Tibial nerve (tissue), 4 donors: ENCODE measurements at regions not wholly inside any gene's neighbourhood (a gene's known extent, or its start where the extent isn't known, plus 50 kb on each side); places are given as distances from the start of the nearest gene placed in this dataset.

Source experiments
- CTCF ChIP-seq, 5 experiments: fragments of 200-600 bp in 3 of 5; fragments of 450-650 bp in 2 of 5; sonication (generic) in 3 of 5; IDR thresholded peaks; one replicate each; pipeline ENCODE4 v1.5.1; 2016 to 2019; ENCODE audit warnings: antibody characterized with exemption in 5 of 5, mild to moderate bottlenecking in 3 of 5, moderate library complexity in 2 of 5
- EP300 ChIP-seq, 2 donors: sonication (generic); formaldehyde crosslinking; IDR thresholded peaks; one replicate each; pipeline ENCODE4 v1.6.1; 2017; ENCODE audit warnings: antibody characterized with exemption in 2 of 2, mild to moderate bottlenecking in 1 of 2
- POLR2A ChIP-seq, 2 donors: fragments of 450-650 bp; IDR thresholded peaks; one replicate each; pipeline ENCODE4 v1.6.1; 2017; ENCODE audit warnings: antibody characterized with exemption in 2 of 2, mild to moderate bottlenecking in 2 of 2, moderate library complexity in 2 of 2

GRCh38 chr5:56587381-56588130 is 227.8 kb upstream of the MAP3K1 start:
- TF ChIP-seq CTCF (IDR thresholded peaks at IDR 0.05) (no peak), POLR2A (IDR thresholded peaks at IDR 0.05) (no peak), EP300 (IDR thresholded peaks at IDR 0.05) (no peak)
